Hepatocyte (in vitro differentiated cells): ENCODE measurements at regions not wholly inside any gene's neighbourhood (a gene's known extent, or its start where the extent isn't known, plus 50 kb on each side); places are given as distances from the start of the nearest gene placed in this dataset.

ENCODE experiments used
- EZH2 ChIP-seq: fragments of 200-600 bp; sonication (generic); IDR thresholded peaks from 2 replicates; pipeline ENCODE4 v1.6.1; 2016; ENCODE audit warnings: antibody characterized with exemption, mild to moderate bottlenecking, borderline replicate concordance
- TF ChIP-seq, protein P1 (sequence below): fragments of 200-600 bp; sonication (generic); IDR thresholded peaks from 2 replicates; pipeline ENCODE4 v1.5.1; 2016; ENCODE audit warnings: antibody characterized with exemption, mild to moderate bottlenecking; ENCODE audit not compliant: poor library complexity

DNA sequence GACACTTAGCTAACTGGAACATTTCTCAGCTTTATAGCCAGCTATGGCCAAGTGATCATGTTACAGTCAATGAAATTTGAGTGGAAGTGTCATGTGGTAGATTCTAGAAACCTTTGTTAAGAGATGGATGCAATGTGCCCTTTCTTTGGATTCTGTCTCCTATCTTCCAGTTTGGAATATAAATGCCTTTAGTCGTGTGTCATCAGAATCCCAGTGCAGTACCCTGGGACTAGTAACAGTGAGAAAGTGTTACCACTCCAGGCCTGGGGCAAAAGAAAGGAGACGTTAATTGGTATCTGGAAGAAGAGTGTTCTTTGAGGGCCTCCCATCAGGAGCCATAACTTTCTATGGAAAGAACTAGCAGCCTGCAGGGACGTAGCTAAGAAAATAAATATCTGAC is 149.6 kb downstream of the SNX18 start:
- no peak for TF ChIP-seq EZH2
- TF ChIP-seq, protein P1, sequence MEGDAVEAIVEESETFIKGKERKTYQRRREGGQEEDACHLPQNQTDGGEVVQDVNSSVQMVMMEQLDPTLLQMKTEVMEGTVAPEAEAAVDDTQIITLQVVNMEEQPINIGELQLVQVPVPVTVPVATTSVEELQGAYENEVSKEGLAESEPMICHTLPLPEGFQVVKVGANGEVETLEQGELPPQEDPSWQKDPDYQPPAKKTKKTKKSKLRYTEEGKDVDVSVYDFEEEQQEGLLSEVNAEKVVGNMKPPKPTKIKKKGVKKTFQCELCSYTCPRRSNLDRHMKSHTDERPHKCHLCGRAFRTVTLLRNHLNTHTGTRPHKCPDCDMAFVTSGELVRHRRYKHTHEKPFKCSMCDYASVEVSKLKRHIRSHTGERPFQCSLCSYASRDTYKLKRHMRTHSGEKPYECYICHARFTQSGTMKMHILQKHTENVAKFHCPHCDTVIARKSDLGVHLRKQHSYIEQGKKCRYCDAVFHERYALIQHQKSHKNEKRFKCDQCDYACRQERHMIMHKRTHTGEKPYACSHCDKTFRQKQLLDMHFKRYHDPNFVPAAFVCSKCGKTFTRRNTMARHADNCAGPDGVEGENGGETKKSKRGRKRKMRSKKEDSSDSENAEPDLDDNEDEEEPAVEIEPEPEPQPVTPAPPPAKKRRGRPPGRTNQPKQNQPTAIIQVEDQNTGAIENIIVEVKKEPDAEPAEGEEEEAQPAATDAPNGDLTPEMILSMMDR = no peak
